ENCODE measurements at regions not wholly inside any gene's neighbourhood (a gene's known extent, or its start where the extent isn't known, plus 50 kb on each side); places are given as distances from the start of the nearest gene placed in this dataset.

- no peak for DNase-seq
Observed at GRCh38 chr12:124517260-124518050, 50.0 kb downstream of the NCOR2 start.

- DNase-seq: no peak
Observed at GRCh38 chr12:124516850-124517249, 50.6 kb downstream of the NCOR2 start.

- no peak for DNase-seq
Observed at GRCh38 chr12:124515981-124516380, 51.4 kb downstream of the NCOR2 start.

- no peak for DNase-seq
Observed at GRCh38 chr12:124514996-124515932, 52.1 kb downstream of the NCOR2 start.

- DNase-seq: no peak
Observed at GRCh38 chr12:124514145-124514995, 53.0 kb downstream of the NCOR2 start.

GRCh38 chr12:124513297-124513867, 54.0 kb downstream of the NCOR2 start:
- no peak for DNase-seq

GRCh38 chr12:124512667-124513296, 54.6 kb downstream of the NCOR2 start:
- DNase-seq: no peak

GRCh38 chr12:124511259-124511985, 56.0 kb downstream of the NCOR2 start:
- DNase-seq: no peak

- DNase-seq: peak in 1 of 5 experiments; percentile 31
Observed at GRCh38 chr12:124510301-124510970, 57.0 kb downstream of the NCOR2 start.

GRCh38 chr12:124509676-124510300, 57.6 kb downstream of the NCOR2 start:
- DNase-seq: no peak

GRCh38 chr12:124509300-124509675, 58.1 kb downstream of the NCOR2 start:
- DNase-seq: no peak

- peak in 1 of 5 experiments; percentile 24 for DNase-seq
Observed at GRCh38 chr12:124508381-124509079, 58.9 kb downstream of the NCOR2 start.

- no peak for DNase-seq
Observed at GRCh38 chr12:124507188-124508109, 60.0 kb downstream of the NCOR2 start.

- DNase-seq: no peak
Observed at GRCh38 chr12:124506832-124507153, 60.6 kb downstream of the NCOR2 start.

GRCh38 chr12:124506145-124506831, 61.1 kb downstream of the NCOR2 start:
- DNase-seq: no peak

GRCh38 chr12:124505001-124505818, 62.2 kb downstream of the NCOR2 start:
- no peak for DNase-seq

Measured in T-helper 2 cell (primary cell).